Stimulated activated CD8-positive, alpha-beta memory T cell treated with anti-CD3 and anti-CD28 coated beads, Interleukin-4, amount 100 ng/mL, for 24 hours (primary cell): ENCODE measurements at regions not wholly inside any gene's neighbourhood (a gene's known extent, or its start where the extent isn't known, plus 50 kb on each side); places are given as distances from the start of the nearest gene placed in this dataset.
"Not testable (repeated sequence)": the region's sequence is repeated elsewhere in the genome, so short reads cannot be mapped to it uniquely, and the experiment has no call there.

Experiments used
- DNase-seq: peaks from one replicate; pipeline ENCODE4 v3.0.0-alpha.2; 2020; ENCODE audit warnings: low read depth

- DNase-seq: not testable (repeated sequence)
Observed at GRCh38 chr10:46645110-46645509, 66.2 kb downstream of the SYT15 start.

GRCh38 chr10:46646132-46646531 is 67.2 kb downstream of the SYT15 start:
- DNase-seq: not testable (repeated sequence)

- not testable (repeated sequence) for DNase-seq
Observed at GRCh38 chr10:46650967-46651366, 72.0 kb downstream of the SYT15 start.

- not testable (repeated sequence) for DNase-seq
Observed at GRCh38 chr10:46657437-46657836, 78.5 kb downstream of the SYT15 start.

- not testable (repeated sequence) for DNase-seq
Observed at GRCh38 chr10:46660027-46660834, 81.3 kb downstream of the SYT15 start.

- DNase-seq: not testable (repeated sequence)
Observed at GRCh38 chr10:46660835-46661164, 81.9 kb downstream of the SYT15 start.

GRCh38 chr10:46665536-46665935 is 86.6 kb downstream of the SYT15 start:
- not testable (repeated sequence) for DNase-seq

- DNase-seq: not testable (repeated sequence)
Observed at GRCh38 chr10:46668357-46668997, 89.5 kb downstream of the SYT15 start.

GRCh38 chr10:46677836-46678435 is 99.0 kb downstream of the SYT15 start:
- not testable (repeated sequence) for DNase-seq

- DNase-seq: not testable (repeated sequence)
Observed at GRCh38 chr10:46691397-46691796, 112.5 kb downstream of the SYT15 start.

- DNase-seq: not testable (repeated sequence)
Observed at GRCh38 chr10:46693218-46693617, 114.3 kb downstream of the SYT15 start.

GRCh38 chr10:46717264-46717663 is 138.3 kb downstream of the SYT15 start:
- DNase-seq: not testable (repeated sequence)

- DNase-seq: not testable (repeated sequence)
Observed at GRCh38 chr10:46718014-46718413, 139.1 kb downstream of the SYT15 start.

- not testable (repeated sequence) for DNase-seq
Observed at GRCh38 chr10:46720386-46720785, 141.5 kb downstream of the SYT15 start.

- not testable (repeated sequence) for DNase-seq
Observed at GRCh38 chr10:46720811-46721518, 142.0 kb downstream of the SYT15 start.

GRCh38 chr10:46724258-46724657 is 145.3 kb downstream of the SYT15 start:
- not testable (repeated sequence) for DNase-seq

- not testable (repeated sequence) for DNase-seq
Observed at GRCh38 chr10:46728359-46728758, 149.4 kb downstream of the SYT15 start.

- not testable (repeated sequence) for DNase-seq
Observed at GRCh38 chr10:46730729-46731128, 151.8 kb downstream of the SYT15 start.

GRCh38 chr10:46733635-46734261 is 154.8 kb downstream of the SYT15 start:
- not testable (repeated sequence) for DNase-seq

GRCh38 chr10:46734262-46734642 is 155.3 kb downstream of the SYT15 start:
- DNase-seq: not testable (repeated sequence)

GRCh38 chr10:46739919-46740318 is 161.0 kb downstream of the SYT15 start:
- not testable (repeated sequence) for DNase-seq

GRCh38 chr10:46740368-46740767 is 161.4 kb downstream of the SYT15 start:
- DNase-seq: not testable (repeated sequence)
